ENCODE measurements at regions not wholly inside any gene's neighbourhood (a gene's known extent, or its start where the extent isn't known, plus 50 kb on each side); places are given as distances from the start of the nearest gene placed in this dataset.

DNA sequence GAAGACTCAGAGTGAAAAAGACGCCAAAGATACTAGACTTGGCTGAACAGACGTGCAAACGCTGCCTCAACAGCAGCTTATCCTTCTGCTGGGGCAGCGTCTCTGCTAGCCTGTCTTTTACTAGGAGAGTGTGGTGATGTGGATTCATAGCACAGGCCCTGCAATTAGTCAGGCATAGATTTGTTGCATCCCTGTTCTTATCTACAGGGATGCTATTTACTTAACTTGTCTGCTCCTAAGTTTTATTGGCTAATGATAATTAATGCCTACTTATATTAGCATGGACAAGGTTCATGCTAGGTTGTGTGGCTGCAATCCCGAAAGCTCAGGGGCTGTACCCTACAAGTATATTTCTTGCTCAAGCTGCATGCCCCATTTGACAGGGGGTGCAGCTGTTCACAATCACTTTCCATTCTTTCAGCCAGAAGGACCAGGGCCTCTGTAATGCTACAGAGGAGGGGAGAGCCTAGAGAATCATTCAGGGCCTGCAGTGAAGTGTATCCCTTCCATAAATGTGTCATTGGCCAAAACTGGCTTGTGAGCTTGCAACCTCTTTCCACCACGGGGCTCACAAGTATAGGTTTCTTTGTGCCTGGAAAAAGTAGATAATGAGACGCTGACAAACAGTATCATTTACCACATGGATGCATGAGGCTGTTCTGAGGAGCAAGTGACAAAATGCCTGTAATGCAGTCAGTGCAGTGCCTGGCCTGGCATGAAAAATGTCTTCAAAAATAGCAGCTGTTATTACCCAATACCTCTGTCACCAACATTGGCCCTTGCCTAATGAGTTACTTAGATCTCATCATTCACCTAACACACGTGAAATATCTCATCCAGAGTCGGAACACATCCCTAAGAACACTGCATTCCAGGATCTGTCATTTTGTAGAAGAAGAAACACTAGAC is 685.8 kb upstream of the API5 start:
- DNase-seq (ENCODE audit: low spot score) (no peak), ATAC-seq (ENCODE audit: insufficient number of reproducible peaks, low FRiP score, low read depth) (no peak)
- TF ChIP-seq, protein P1, sequence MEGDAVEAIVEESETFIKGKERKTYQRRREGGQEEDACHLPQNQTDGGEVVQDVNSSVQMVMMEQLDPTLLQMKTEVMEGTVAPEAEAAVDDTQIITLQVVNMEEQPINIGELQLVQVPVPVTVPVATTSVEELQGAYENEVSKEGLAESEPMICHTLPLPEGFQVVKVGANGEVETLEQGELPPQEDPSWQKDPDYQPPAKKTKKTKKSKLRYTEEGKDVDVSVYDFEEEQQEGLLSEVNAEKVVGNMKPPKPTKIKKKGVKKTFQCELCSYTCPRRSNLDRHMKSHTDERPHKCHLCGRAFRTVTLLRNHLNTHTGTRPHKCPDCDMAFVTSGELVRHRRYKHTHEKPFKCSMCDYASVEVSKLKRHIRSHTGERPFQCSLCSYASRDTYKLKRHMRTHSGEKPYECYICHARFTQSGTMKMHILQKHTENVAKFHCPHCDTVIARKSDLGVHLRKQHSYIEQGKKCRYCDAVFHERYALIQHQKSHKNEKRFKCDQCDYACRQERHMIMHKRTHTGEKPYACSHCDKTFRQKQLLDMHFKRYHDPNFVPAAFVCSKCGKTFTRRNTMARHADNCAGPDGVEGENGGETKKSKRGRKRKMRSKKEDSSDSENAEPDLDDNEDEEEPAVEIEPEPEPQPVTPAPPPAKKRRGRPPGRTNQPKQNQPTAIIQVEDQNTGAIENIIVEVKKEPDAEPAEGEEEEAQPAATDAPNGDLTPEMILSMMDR (IDR thresholded peaks at IDR 0.05): no peak
- no peaks in the 10 kb centered on the region for H3K36me3 ChIP-seq
- H3K4me3 ChIP-seq: no peak overlapping the region
- H3K27me3 ChIP-seq (replicated peaks; ENCODE audit: insufficient read depth): no peaks in the 10 kb centered on the region
- no peaks in the 10 kb centered on the region for H3K4me1 ChIP-seq (ENCODE audit: control insufficient read depth in 1 of 2, low read depth in 2 of 2)
- H3K9me3 ChIP-seq: no peaks in the 10 kb centered on the region
- H3K27ac ChIP-seq: no peak overlapping the region

DNA sequence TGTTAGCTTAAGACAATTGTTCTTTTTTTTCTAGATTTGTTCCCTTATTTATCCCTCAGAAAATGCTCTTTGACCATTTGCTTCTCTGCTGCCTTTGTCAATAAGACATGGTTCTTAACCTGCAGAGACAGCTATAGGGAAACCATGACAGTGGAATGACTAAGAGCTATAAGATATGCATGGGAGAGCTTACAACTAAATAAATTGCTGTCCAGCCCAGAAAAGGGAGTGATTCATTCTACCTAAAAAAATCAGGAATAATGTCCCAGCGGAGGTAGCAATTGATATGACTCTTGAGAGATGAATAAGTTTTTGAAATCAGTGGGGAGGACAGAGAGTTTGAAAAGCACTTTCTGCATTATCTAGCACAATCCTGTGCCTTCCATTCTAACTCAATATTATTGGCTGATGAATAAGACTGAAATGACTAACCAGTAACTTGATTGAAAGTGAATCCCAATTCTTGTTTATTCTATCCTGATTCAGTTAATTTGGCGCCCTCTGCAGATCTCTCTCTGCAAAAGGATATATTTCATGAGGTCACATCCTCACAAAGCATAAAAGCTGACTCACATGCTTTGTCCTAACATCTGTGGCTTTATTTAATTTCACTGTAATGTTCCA is 680.5 kb upstream of the API5 start:
- no peaks in the 10 kb centered on the region for H3K9me3 ChIP-seq
- no peak overlapping the region for H3K4me3 ChIP-seq
- H3K27me3 ChIP-seq (replicated peaks; ENCODE audit: insufficient read depth): no peaks in the 10 kb centered on the region
- no peaks in the 10 kb centered on the region for H3K36me3 ChIP-seq
- TF ChIP-seq, protein P1 (IDR thresholded peaks at IDR 0.05): no peak
- no peaks in the 10 kb centered on the region for H3K4me1 ChIP-seq (ENCODE audit: control insufficient read depth in 1 of 2, low read depth in 2 of 2)
- no peak for DNase-seq (ENCODE audit: low spot score)
- ATAC-seq (ENCODE audit: insufficient number of reproducible peaks, low FRiP score, low read depth): no peak
- no peak overlapping the region for H3K27ac ChIP-seq

DNA sequence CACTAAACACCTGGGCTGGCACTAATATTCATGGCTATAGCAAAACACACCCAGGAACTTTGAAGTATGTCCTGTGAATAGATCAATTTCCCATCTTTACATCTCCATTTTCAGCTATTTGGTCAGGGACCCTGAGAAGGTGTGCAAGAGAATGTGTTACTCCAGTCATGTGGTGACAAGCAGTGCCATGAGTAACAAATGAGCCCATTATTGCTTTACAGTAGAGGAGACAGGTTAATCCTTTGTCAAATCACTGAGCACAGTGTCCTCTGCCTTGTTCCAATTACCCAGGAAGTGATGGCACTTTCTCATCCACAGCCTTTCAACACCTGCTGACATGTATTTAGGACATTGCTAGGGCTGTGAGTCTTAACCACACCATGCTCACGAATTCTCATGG is 664.8 kb upstream of the API5 start:
- H3K9me3 ChIP-seq: no peaks in the 10 kb centered on the region
- H3K36me3 ChIP-seq: no peaks in the 10 kb centered on the region
- ATAC-seq (ENCODE audit: insufficient number of reproducible peaks, low FRiP score, low read depth): no peak
- no peaks in the 10 kb centered on the region for H3K4me1 ChIP-seq (ENCODE audit: control insufficient read depth in 1 of 2, low read depth in 2 of 2)
- no peak overlapping the region for H3K4me3 ChIP-seq
- TF ChIP-seq, protein P1 (IDR thresholded peaks at IDR 0.05): no peak
- no peaks in the 10 kb centered on the region for H3K27me3 ChIP-seq (replicated peaks; ENCODE audit: insufficient read depth)
- no peak for DNase-seq (ENCODE audit: low spot score)
- no peak overlapping the region for H3K27ac ChIP-seq

DNA sequence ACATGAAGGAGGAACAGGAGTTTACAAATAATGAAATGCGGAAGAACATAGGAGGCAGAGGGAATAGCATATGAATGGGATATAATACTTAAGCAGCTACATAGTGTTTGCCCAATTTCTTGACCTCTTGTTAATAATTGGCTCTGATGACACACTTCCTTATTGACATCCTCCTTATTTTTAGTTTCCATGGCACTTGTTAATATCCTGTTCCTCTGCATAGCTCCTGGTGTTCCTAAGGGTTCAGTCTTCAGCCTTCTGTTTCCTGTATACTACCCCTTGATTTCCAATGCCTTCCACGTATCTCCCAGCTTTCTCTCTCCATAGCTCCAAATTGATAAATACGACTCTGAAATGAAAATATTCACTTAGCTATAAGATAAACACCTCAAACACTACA is 663.8 kb upstream of the API5 start:
- DNase-seq (ENCODE audit: low spot score) (no peak), ATAC-seq (ENCODE audit: insufficient number of reproducible peaks, low FRiP score, low read depth) (no peak)
- TF ChIP-seq, protein P1 (IDR thresholded peaks at IDR 0.05): no peak
- Histone ChIP-seq H3K4me3 (no peak overlapping the region), H3K27ac (no peak overlapping the region), H3K4me1 (ENCODE audit: control insufficient read depth in 1 of 2, low read depth in 2 of 2) (no peaks in the 10 kb centered on the region), H3K36me3 (no peaks in the 10 kb centered on the region), H3K27me3 (replicated peaks; ENCODE audit: insufficient read depth) (no peaks in the 10 kb centered on the region), H3K9me3 (no peaks in the 10 kb centered on the region)

DNA sequence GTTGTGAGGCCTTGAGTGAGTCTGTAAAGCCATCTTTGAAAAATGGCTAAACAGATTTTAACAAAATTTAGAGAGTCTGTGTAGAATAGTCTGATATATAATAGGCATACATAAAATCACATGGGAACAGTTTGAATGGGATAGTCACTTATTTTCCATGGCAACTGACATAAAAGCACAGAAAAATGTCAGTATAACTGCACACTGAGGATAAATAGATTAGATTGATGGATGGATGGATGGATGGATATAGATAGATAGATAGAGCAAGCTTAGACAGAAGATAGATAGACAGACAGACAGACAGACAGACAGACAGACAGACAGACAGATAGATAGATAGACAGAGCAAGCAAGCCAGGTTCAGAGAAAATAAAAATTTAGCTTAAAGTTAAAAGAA is 660.2 kb upstream of the API5 start:
- no peaks in the 10 kb centered on the region for H3K27me3 ChIP-seq (replicated peaks; ENCODE audit: insufficient read depth)
- no peaks in the 10 kb centered on the region for H3K4me1 ChIP-seq (ENCODE audit: control insufficient read depth in 1 of 2, low read depth in 2 of 2)
- no peak for DNase-seq (ENCODE audit: low spot score)
- TF ChIP-seq, protein P1 (IDR thresholded peaks at IDR 0.05): no peak
- no peak for ATAC-seq (ENCODE audit: insufficient number of reproducible peaks, low FRiP score, low read depth)
- H3K36me3 ChIP-seq: no peaks in the 10 kb centered on the region
- H3K27ac ChIP-seq: no peak overlapping the region
- H3K9me3 ChIP-seq: no peaks in the 10 kb centered on the region
- no peak overlapping the region for H3K4me3 ChIP-seq
